Fibroblast of lung (primary cell): ENCODE measurements at regions not wholly inside any gene's neighbourhood (a gene's known extent, or its start where the extent isn't known, plus 50 kb on each side); places are given as distances from the start of the nearest gene placed in this dataset.

Source experiments
- CTCF ChIP-seq, 2 donors: IDR thresholded peaks in 1 of 2; conservative IDR thresholded peaks in 1 of 2; 1 replicate in 1 of 2; 2 replicates in 1 of 2; pipeline ENCODE4 v1.5.1; 2011 to 2012; ENCODE audit warnings: low read length in 2 of 2, control low read depth in 1 of 2, inconsistent platforms in 1 of 2, low read depth in 1 of 2, mild to moderate bottlenecking in 1 of 2
- EZH2 ChIP-seq: IDR thresholded peaks from 2 replicates; pipeline ENCODE4 v1.5.1; 2012; ENCODE audit warnings: low read length, control low read depth, mild to moderate bottlenecking; ENCODE audit errors: missing control alignments

GRCh38 chr3:4077950-4078349, 225.2 kb upstream of the SETMAR start:
- TF ChIP-seq CTCF (conservative IDR thresholded peaks at IDR 0.05 in 1 of 2, IDR thresholded peaks at IDR 0.05 in 1 of 2; ENCODE audit: low read depth in 1 of 2, low read length in 2 of 2) (no peak), EZH2 (no peak)
